B cell (primary cell): ENCODE measurements at regions not wholly inside any gene's neighbourhood (a gene's known extent, or its start where the extent isn't known, plus 50 kb on each side); places are given as distances from the start of the nearest gene placed in this dataset.

ENCODE experiments used
- ATAC-seq: fragments of 200-7000 bp; cut with Tn5 transposase; one replicate; pipeline ENCODE4 v1.10.0; 2021; ENCODE audit warnings: low read depth, mild to moderate bottlenecking, moderate number of reproducible peaks, moderate library complexity
- CTCF ChIA-PET: fragments of 350-600 bp; sonication (Branson Sonifier 250); formaldehyde crosslinking; loops from one replicate; lab custom pipeline; 2021; ENCODE audit warnings: antibody characterized with exemption, inconsistent platforms; lab: Charles Lee
- POLR2A ChIA-PET: fragments of 350-600 bp; sonication (Branson Sonifier 250); formaldehyde crosslinking; loops from one replicate; lab custom pipeline; 2021; ENCODE audit warnings: antibody characterized with exemption; lab: Charles Lee
- DNase-seq: peaks from one replicate; pipeline ENCODE4 v3.0.0; 2013
- H2AFZ ChIP-seq: 2 replicates; pipeline ENCODE4 v1.6.1; 2012; ENCODE audit warnings: mild to moderate bottlenecking, low read depth, low read length; ENCODE audit not compliant: insufficient read depth, poor library complexity, severe bottlenecking
- H3K27ac ChIP-seq, 2 donors: 1 replicate in 1 of 2; 2 replicates in 1 of 2; pipeline ENCODE4 v1.5.1; 2012 to 2013; ENCODE audit warnings: low read length in 2 of 2, mild to moderate bottlenecking in 2 of 2, moderate library complexity in 1 of 2
- H3K27me3 ChIP-seq, 4 experiments: fragments of 200-600 bp in 1 of 4; sonication (generic) in 1 of 4; replicated peaks in 1 of 4; 1 replicate in 2 of 4; 2 replicates in 2 of 4; pipeline versions ENCODE4 v1.6.1 to v1.7.0; 2013 to 2016; ENCODE audit warnings: low read length in 3 of 4, mild to moderate bottlenecking in 2 of 4, mixed read lengths in 1 of 4, moderate library complexity in 1 of 4; ENCODE audit not compliant: insufficient read depth in 4 of 4, control insufficient read depth in 3 of 4; ENCODE audit errors: control extremely low read depth in 1 of 4
- H3K36me3 ChIP-seq, 2 experiments: replicated peaks in 1 of 2; 1 replicate in 1 of 2; 2 replicates in 1 of 2; pipeline versions ENCODE4 v1.6.1 to v1.7.1; 2013; ENCODE audit warnings: low read length in 1 of 2; ENCODE audit not compliant: insufficient read depth in 2 of 2, control insufficient read depth in 1 of 2; ENCODE audit errors: control extremely low read depth in 1 of 2, extremely low read depth in 1 of 2
- H3K4me1 ChIP-seq, 2 donors: fragments of 200-600 bp in 1 of 2; sonication (generic) in 1 of 2; 1 replicate in 1 of 2; 2 replicates in 1 of 2; pipeline versions ENCODE4 v1.5.1 to v1.6.1; 2013 to 2017; ENCODE audit warnings: low read length in 2 of 2; ENCODE audit not compliant: control insufficient read depth in 2 of 2, insufficient read depth in 2 of 2
- H3K4me2 ChIP-seq: replicated peaks from 2 replicates; pipeline ENCODE3; 2012; ENCODE audit warnings: mild to moderate bottlenecking, low read depth, low read length; ENCODE audit not compliant: poor library complexity, severe bottlenecking
- H3K4me3 ChIP-seq, 5 experiments: fragments of 200-600 bp in 1 of 5; sonication (generic) in 1 of 5; 1 replicate in 3 of 5; 2 replicates in 2 of 5; pipeline versions ENCODE4 v1.5.1 to v1.7.0; 2011 to 2016; ENCODE audit warnings: low read length in 4 of 5, mild to moderate bottlenecking in 4 of 5, low read depth in 2 of 5, control low read depth in 1 of 5, moderate library complexity in 1 of 5; ENCODE audit not compliant: insufficient read depth in 1 of 5; ENCODE audit errors: control extremely low read depth in 1 of 5, extremely low read depth in 1 of 5
- H3K79me2 ChIP-seq: fragments of 200-600 bp; sonication (generic); one replicate; pipeline ENCODE4 v1.6.0; 2016; ENCODE audit warnings: low read length; ENCODE audit not compliant: control insufficient read depth, insufficient read depth
- H3K9ac ChIP-seq: fragments of 200-600 bp; sonication (generic); 2 replicates; pipeline ENCODE4 v1.6.1; 2017; ENCODE audit warnings: mild to moderate bottlenecking, low read length, moderate library complexity
- H3K9me3 ChIP-seq, 3 donors: one replicate each; pipeline versions ENCODE4 v1.6.1 to v1.7.1; 2013; ENCODE audit warnings: low read length in 2 of 3; ENCODE audit not compliant: control insufficient read depth in 2 of 3, insufficient read depth in 1 of 3; ENCODE audit errors: control extremely low read depth in 1 of 3
- H4K20me1 ChIP-seq: 2 replicates; pipeline ENCODE4 v1.6.0; 2012; ENCODE audit warnings: mild to moderate bottlenecking, low read length; ENCODE audit not compliant: insufficient read depth, control insufficient read depth, poor library complexity, severe bottlenecking
- H3K27ac Mint-ChIP-seq: one replicate; pipeline ENCODE4 v1.8.0; 2021; ENCODE audit warnings: mixed read lengths
- H3K27me3 Mint-ChIP-seq: one replicate; pipeline ENCODE4 v1.8.0; 2021; ENCODE audit warnings: mixed read lengths
- H3K4me1 Mint-ChIP-seq: one replicate; pipeline ENCODE4 v1.8.0; 2021; ENCODE audit warnings: mixed read lengths
- H3K4me3 Mint-ChIP-seq: one replicate; pipeline ENCODE4 v1.8.0; 2021; ENCODE audit warnings: mixed read lengths
- H3K9me3 Mint-ChIP-seq: one replicate; pipeline ENCODE4 v1.8.0; 2022; ENCODE audit warnings: mixed read lengths; ENCODE audit not compliant: insufficient read depth
- CTCF ChIP-seq: fragments of 200-600 bp; IDR thresholded peaks from one replicate; pipeline ENCODE4 v1.8.0; 2022; ENCODE audit warnings: antibody characterized with exemption, mild to moderate bottlenecking
- EZH2 ChIP-seq: IDR thresholded peaks from 2 replicates; pipeline ENCODE4 v1.6.1; 2012; ENCODE audit warnings: borderline replicate concordance, low read depth, mild to moderate bottlenecking, moderate library complexity, low read length; ENCODE audit not compliant: insufficient read depth, poor library complexity, severe bottlenecking
- WGBS: methylation state at CpG from one replicate; pipeline ENCODE4 v1.1.5; 2013; ENCODE audit warnings: missing lambda C conversion rate; ENCODE audit not compliant: insufficient coverage; 5-methylcytosine and 5-hydroxymethylcytosine counted together
- intact Hi-C: fragments of 100-400 bp; cut with micrococcal nuclease; formaldehyde crosslinking; loops from one replicate; pipeline ENCODE4 v1.10.0; 2022

- no peaks in the 10 kb centered on the region for H3K4me1 ChIP-seq
- no peaks in the 10 kb centered on the region for H3K79me2 ChIP-seq
- CTCF ChIA-PET = no interaction called here
- H3K27ac Mint-ChIP-seq = no peak overlapping the region
- no peak overlapping the region for H2AFZ ChIP-seq
- POLR2A ChIA-PET = no interaction called here
- intact Hi-C loops = no loop called here
- H3K4me2 ChIP-seq = no peak overlapping the region
- H3K9me3 Mint-ChIP-seq = peaks cover 10% of the 10 kb centered on the region
- H3K4me1 Mint-ChIP-seq = no peaks in the 10 kb centered on the region
- no peak overlapping the region for H3K4me3 Mint-ChIP-seq
- no peak for ATAC-seq
- 94% methylated on average over 2 of the region's 2 CpGs for WGBS
- no peaks in the 10 kb centered on the region for H3K27me3 Mint-ChIP-seq
- H3K27me3 ChIP-seq = no peaks in the 10 kb centered on the region
- peaks cover 0 to 10% (median 0%) of the 10 kb centered on the region in 3 donors for H3K9me3 ChIP-seq
- TF ChIP-seq CTCF (no peak), EZH2 (no peak)
- DNase-seq = no peak
- H4K20me1 ChIP-seq = no peaks in the 10 kb centered on the region
- no peak overlapping the region for H3K27ac ChIP-seq
- no peak overlapping the region for H3K4me3 ChIP-seq
- H3K9ac ChIP-seq = no peak overlapping the region
- no peaks in the 10 kb centered on the region for H3K36me3 ChIP-seq
Observed at GRCh38 chr9:22574740-22575139, 128.1 kb downstream of the DMRTA1 start.

- 87% methylated on average over 4 of the region's 4 CpGs for WGBS
- ATAC-seq = no peak
- Histone ChIP-seq H2AFZ (no peak overlapping the region), H3K9me3 (peaks cover 0 to 13% (median 0%) of the 10 kb centered on the region in 3 donors), H3K4me2 (no peak overlapping the region), H3K4me3 (no peak overlapping the region), H4K20me1 (no peaks in the 10 kb centered on the region), H3K27ac (no peak overlapping the region), H3K9ac (no peak overlapping the region), H3K27me3 (no peaks in the 10 kb centered on the region), H3K79me2 (no peaks in the 10 kb centered on the region), H3K4me1 (no peaks in the 10 kb centered on the region), H3K36me3 (no peaks in the 10 kb centered on the region)
- intact Hi-C loops = no loop called here
- Mint-ChIP-seq H3K27ac (no peak overlapping the region), H3K9me3 (peaks cover 6% of the 10 kb centered on the region), H3K4me1 (no peaks in the 10 kb centered on the region), H3K27me3 (no peaks in the 10 kb centered on the region), H3K4me3 (no peak overlapping the region)
- no peak for DNase-seq
- TF ChIP-seq CTCF (no peak), EZH2 (no peak)
- POLR2A ChIA-PET = no interaction called here
- CTCF ChIA-PET = no interaction called here
Observed at GRCh38 chr9:22580788-22581187, 134.2 kb downstream of the DMRTA1 start.
